HG03378 (cell line): ENCODE measurements at regions not wholly inside any gene's neighbourhood (a gene's known extent, or its start where the extent isn't known, plus 50 kb on each side); places are given as distances from the start of the nearest gene placed in this dataset.
A peak's percentile ranks its signal among the peaks of the same experiment; 100 is the strongest.

Experiments
- ATAC-seq: cut with Tn5 transposase; IDR thresholded peaks from one replicate; pipeline ENCODE4 v1.9.1; 2021; ENCODE audit warnings: mild to moderate bottlenecking, moderate library complexity; ENCODE audit not compliant: unreplicated experiment

DNA sequence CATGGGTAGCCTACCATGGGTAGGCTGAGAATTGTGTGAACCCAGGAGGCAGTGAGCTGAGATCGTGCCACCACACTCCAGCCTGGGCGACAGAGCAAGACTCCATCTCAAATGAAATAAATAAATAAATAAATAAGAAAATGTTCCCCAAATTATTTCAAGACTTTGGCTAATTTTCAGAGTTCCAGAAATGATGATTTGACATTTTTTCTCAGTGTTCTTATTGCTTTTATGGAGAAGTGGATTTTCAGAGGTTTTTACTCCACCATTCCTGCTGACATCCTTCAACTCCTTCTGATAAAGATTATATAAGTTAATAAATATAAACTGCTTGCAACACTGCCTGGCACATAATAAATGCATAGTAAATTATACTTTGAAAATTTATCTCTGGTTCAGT lies 80.4 kb upstream of the PRKCQ start:
- ATAC-seq, result no peak

DNA sequence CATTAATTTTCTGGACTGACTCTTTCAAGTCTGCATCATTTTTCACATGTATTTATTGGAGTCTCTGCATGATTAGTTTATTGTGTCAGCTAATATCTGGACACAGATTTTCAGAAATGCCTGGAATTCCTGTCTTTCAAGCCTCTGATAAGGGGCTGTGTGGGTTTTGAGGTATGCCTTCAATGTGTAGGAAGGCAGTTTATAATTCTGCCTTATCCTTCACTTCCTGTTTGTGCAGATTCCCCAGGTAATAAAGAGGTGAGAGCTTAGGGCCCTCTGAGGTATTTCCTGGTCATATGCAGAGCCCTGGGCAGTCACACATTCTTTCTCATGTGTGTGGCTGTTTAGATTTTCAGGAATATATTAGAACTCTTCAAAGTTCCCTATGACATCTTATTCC lies 79.4 kb upstream of the PRKCQ start:
- ATAC-seq, result no peak

DNA sequence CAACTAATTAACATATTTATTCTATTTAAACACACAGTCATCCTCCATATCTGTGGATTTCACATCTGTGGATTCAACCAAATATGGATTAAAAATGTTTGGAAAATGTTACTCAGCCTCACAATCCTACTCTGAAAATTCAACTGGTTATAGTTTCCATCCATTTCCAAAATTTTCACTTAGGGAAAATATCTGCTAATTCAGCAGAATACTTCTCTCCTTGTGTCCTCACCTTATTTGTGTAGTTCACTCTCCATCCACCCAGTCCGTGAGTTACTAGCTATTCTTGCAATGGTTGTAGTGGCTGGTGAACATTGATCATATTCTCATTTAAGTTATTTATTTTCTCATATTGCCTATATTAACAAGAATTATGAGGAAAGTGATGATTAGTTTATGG lies 77.6 kb upstream of the PRKCQ start:
- ATAC-seq, result no peak

DNA sequence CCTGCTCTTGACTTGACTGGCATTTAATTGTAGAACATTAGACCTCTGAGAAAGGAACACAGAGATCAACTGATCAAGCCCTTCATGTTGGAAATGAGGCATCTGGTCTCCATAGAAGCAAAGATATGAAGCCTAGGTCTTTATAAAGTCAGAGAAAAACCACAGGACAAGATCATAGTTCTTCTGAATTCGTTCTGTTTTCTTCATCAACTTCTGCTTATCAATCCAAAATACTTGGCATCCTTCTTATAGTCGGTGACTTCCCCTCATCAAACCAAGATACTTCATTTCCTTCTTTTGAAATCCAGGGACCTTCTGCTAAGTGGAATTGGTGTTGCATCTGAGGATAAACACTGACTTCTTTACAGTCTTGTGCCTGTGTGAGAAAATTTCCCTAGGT lies 77.1 kb upstream of the PRKCQ start:
- no peak for ATAC-seq

DNA sequence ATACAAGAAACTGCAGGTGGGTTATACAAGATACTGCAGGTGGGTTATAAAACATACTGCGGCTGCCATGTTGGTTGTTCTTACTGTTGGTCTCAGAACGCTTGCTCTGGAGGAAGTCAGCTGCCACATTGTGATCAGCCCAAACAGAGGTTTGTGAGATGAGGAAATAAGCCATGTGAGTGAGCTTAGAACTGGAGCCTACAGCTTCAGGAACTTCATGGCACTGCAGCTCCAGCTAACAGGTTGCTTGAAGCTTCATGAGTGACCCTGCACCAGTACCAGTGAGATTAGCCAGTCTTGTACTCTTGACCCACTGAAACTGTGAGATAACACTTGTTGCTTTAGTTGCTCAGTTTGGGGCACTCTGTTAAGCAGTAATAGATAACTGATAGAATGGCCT lies 74.5 kb upstream of the PRKCQ start:
- ATAC-seq, result no peak

DNA sequence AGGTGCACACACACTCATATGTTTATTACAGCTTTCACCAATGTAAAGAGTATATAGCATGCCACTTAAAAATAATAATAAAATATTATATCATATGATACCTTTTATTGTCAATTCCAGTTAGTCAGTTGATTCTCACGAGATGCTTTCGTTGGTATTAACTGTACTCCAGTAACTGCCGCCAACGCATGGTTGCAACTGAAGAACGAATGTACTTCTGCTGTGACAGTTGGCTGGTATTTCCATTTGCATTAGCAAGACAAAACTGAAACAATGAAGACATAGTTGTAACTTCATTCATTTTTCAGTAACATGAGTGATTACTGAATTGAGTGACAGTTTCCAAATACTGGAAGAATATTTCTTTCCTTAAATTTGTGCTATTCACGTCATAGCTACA lies 70.5 kb upstream of the PRKCQ start:
- ATAC-seq, result no peak

DNA sequence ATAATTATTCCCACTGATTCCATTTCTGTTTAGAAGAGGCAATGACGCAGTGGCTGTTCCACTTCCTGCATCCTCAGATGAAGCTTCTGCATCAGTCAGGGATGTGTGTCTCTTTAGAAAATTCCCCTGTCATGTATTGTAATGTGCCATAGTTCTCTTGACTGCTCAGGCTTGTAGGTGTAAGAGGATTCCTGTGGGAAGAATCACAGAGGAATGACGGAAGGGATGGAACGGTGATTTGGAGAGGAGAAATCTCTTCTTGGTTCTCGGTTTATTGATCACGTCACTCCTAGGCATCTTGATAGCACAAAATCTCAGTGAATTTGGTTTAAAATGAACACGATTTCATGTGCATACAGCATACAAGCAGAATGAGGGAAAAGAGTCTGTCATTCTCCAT lies 69.8 kb upstream of the PRKCQ start:
- ATAC-seq, result no peak

DNA sequence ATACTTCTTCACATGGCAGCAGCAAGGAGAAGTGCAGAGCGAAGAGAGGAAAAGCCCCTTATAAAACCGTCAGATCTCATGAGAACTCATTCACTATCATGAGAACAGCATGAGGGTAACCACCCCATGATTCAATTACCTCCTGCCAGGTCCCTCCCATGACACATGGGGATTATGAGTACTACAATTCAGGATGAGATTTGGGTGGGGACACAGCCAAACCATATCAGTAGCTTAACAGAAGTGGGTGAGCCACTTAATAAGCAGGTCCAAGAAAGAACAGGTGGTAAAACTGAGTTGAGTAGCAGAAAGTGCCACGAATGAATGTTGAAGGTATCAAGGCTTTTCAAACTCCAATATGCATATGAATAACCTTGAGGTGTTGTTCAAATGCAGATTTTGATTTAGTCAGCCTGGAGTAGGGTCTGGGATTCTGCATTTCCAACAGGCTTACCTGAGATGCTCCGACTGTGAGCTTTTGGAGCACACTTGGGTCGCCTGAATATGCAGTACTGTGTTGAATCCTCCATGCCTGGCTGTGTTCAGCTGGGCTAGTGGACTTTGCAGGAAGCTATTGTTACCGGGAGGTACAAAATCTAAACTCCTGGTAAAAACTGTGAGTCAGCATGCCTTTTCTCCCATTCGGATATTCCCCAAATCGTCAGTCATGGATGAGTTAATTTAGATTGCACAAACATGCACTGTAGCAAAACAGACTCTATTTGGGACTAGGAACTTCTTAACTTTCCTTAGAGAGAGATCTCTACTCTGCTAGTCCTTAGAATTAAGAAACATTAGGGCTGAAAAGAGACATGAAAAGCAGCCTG lies 69.0 kb upstream of the PRKCQ start:
- no peak for ATAC-seq

DNA sequence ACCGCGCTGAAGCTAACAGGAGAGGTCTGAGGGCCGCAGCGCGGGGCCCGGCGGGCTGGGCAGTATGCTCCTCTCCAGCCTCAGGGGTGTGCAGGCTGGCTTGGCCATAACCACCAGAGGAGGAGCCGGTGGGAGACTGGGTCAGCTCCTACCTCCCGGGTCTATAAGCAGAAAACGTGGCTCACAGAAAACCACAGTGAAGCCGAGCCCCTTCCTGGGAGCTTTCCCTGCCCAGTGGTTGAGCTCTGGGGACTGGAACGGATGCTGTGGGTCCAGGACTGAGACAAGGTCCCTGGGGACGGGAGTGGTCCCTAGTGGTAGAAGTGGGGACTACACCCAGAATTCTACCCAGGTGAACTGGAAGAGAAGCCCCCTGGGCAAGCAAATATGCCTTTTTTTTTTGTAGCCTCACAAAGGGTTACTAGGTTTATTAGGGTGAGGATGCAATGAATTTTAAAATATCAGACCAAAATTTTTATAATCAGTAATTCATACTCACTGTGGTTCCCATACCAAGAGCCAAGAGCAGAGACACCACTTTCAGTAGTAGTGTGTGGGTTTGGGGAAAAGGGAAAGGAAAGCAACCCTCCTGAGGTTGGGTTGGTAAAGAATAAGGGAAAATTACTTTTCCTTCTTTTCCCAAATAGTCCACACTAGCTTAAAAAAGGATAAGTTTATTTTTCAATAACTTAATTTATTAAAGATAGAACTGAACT lies 67.9 kb upstream of the PRKCQ start:
- ATAC-seq, result peak; percentile 54

DNA sequence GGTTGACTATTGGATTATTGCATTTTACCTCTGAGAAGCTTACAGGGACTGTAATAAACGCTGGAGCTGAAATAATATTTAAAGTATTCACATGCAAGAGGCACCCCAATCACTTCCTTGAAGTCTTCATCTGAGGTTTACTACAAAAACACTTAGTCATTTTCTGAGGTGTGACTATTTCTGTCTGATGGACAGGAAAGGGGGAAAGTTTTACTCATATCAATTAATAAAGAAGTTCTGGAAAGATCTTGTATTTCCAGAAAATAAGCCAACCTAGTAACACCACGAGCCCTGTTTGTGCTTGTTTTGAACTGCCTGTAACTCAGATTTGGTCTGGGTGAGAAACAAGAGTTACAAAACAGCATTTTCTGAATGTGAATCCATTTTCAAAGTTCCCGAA lies 63.9 kb upstream of the PRKCQ start:
- ATAC-seq, result no peak

DNA sequence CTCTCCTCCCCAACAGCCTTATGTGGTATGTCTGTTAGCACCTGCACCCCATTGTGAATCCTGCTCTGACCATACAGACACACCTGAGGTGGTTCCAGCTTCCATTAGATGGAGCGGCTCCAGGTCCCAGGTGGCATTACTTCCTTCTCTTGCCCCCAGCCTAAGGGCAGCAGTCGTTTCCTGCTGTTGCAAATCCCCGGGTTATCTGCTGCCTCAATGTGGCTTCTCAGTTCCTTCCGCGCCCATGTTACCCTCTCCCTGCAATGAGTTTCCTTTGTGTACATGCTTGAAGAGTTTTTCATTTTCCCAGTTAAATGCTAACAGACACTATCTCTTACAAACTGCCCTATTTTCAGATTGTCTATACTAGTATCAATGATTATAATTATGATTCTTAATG lies 62.8 kb upstream of the PRKCQ start:
- no peak for ATAC-seq

DNA sequence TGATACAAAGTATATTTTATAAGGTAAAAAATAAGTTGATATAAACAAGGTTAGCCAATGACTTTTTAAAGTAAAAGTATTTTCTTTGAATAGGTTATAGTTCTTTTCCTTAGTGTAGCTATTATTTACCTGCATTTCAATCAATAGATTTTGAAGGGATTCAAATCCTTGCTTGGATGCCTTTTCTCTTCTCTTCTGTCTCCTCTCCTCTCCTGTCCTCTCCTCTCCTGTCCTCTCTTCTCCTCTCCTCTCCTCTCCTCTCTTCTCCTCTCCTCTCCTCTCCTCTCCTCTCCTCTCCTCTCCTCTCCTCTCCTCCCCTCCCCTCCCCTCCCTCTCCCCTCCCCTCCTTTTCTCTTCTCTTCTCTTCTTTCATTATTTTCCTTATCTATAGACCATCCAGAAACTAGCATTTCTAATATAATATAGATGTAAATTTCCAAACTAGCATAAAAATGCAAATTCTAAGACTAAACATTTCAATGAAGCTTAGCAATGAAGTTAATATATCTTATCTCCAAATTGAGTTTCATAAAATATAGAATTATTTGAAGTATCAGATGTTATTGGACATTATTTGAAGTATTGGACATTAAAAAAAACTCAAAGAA lies 60.5 kb upstream of the PRKCQ start:
- ATAC-seq, result no peak

DNA sequence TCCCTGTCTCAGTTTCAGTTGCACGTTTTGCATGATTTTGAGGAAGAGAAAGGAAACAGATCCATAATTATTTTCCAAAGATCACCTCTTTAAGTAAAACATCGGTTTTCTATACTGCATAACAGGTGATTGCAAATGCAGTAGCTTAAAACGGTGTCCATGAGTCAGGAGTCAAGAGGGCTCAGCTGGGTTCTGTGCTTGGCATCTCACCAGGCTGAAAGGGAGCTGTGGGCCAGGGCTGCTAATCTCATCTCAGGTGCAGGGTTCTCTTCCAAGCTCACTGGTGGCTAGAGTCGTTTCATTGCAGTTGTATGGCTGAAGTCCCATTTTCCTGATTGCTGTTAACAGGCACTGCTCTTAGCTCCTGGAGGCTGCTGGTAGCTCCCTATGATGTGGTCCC lies 57.0 kb upstream of the PRKCQ start:
- no peak for ATAC-seq

DNA sequence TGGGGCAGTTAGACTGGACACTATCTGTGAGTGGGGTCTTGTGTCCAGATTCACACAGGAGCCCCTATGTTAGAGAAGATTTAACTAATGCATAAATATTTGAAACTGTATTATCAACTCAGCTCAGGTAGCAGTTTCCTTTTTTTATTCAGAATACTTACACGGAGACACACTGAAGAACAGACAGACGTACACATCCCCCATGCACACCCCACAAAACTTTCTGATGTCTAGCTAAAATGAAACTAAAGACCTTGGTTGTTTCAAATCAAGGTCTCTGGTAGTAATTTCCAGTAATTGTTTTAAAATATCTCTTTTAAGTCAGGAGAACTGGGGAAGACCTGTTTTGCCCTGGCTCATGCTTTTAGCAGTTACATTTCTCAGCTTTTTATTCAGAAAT lies 55.7 kb upstream of the PRKCQ start:
- ATAC-seq, result no peak
